ENCODE measurements at regions not wholly inside any gene's neighbourhood (a gene's known extent, or its start where the extent isn't known, plus 50 kb on each side); places are given as distances from the start of the nearest gene placed in this dataset.

GRCh38 chr3:84487296-84487695 is 471.5 kb upstream of the CADM2 start:
- TF ChIP-seq EZH2phosphoT487 (IDR thresholded peaks at IDR 0.05; ENCODE audit: low read depth): no peak
- TF ChIP-seq, protein P1, sequence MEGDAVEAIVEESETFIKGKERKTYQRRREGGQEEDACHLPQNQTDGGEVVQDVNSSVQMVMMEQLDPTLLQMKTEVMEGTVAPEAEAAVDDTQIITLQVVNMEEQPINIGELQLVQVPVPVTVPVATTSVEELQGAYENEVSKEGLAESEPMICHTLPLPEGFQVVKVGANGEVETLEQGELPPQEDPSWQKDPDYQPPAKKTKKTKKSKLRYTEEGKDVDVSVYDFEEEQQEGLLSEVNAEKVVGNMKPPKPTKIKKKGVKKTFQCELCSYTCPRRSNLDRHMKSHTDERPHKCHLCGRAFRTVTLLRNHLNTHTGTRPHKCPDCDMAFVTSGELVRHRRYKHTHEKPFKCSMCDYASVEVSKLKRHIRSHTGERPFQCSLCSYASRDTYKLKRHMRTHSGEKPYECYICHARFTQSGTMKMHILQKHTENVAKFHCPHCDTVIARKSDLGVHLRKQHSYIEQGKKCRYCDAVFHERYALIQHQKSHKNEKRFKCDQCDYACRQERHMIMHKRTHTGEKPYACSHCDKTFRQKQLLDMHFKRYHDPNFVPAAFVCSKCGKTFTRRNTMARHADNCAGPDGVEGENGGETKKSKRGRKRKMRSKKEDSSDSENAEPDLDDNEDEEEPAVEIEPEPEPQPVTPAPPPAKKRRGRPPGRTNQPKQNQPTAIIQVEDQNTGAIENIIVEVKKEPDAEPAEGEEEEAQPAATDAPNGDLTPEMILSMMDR (IDR thresholded peaks at IDR 0.05; ENCODE audit: low read depth, low read length): no peak
- no peaks in the 10 kb centered on the region for H3K36me3 ChIP-seq (replicated peaks; ENCODE audit: low read depth, low read length)
- no peaks in the 10 kb centered on the region for H3K9me3 ChIP-seq (ENCODE audit: insufficient read depth, low read length)
- H3K79me2 ChIP-seq (ENCODE audit: low read length): no peaks in the 10 kb centered on the region
- H3K4me1 ChIP-seq (ENCODE audit: low read length): no peaks in the 10 kb centered on the region
- H3K27me3 ChIP-seq (ENCODE audit: low read depth, low read length): no peaks in the 10 kb centered on the region
- H4K20me1 ChIP-seq (ENCODE audit: insufficient read depth, low read length): no peaks in the 10 kb centered on the region
- no peak overlapping the region for H3K4me3 ChIP-seq (ENCODE audit: low read length)
- H2AFZ ChIP-seq (ENCODE audit: low read depth, low read length): no peak overlapping the region
- H3K27ac ChIP-seq (ENCODE audit: low read length): no peak overlapping the region
- no peak overlapping the region for H3K4me2 ChIP-seq (ENCODE audit: low read length)
- no peak overlapping the region for H3K9ac ChIP-seq (ENCODE audit: low read length)

GRCh38 chr3:84504761-84505160 is 454.0 kb upstream of the CADM2 start:
- no peak overlapping the region for H3K27ac ChIP-seq (ENCODE audit: low read length)
- no peaks in the 10 kb centered on the region for H3K27me3 ChIP-seq (ENCODE audit: low read depth, low read length)
- H3K36me3 ChIP-seq (replicated peaks; ENCODE audit: low read depth, low read length): no peaks in the 10 kb centered on the region
- H3K4me2 ChIP-seq (ENCODE audit: low read length): no peak overlapping the region
- H2AFZ ChIP-seq (ENCODE audit: low read depth, low read length): no peak overlapping the region
- H3K9me3 ChIP-seq (ENCODE audit: insufficient read depth, low read length): no peaks in the 10 kb centered on the region
- no peaks in the 10 kb centered on the region for H3K79me2 ChIP-seq (ENCODE audit: low read length)
- TF ChIP-seq, protein P1 (IDR thresholded peaks at IDR 0.05; ENCODE audit: low read depth, low read length): no peak
- TF ChIP-seq EZH2phosphoT487 (IDR thresholded peaks at IDR 0.05; ENCODE audit: low read depth): no peak
- H3K9ac ChIP-seq (ENCODE audit: low read length): no peak overlapping the region
- no peak overlapping the region for H3K4me3 ChIP-seq (ENCODE audit: low read length)
- H4K20me1 ChIP-seq (ENCODE audit: insufficient read depth, low read length): no peaks in the 10 kb centered on the region
- H3K4me1 ChIP-seq (ENCODE audit: low read length): no peaks in the 10 kb centered on the region

- Histone ChIP-seq H3K79me2 (ENCODE audit: low read length) (no peaks in the 10 kb centered on the region), H3K9me3 (ENCODE audit: insufficient read depth, low read length) (no peaks in the 10 kb centered on the region), H3K4me2 (ENCODE audit: low read length) (no peak overlapping the region), H3K36me3 (replicated peaks; ENCODE audit: low read depth, low read length) (no peaks in the 10 kb centered on the region), H2AFZ (ENCODE audit: low read depth, low read length) (no peak overlapping the region), H3K27me3 (ENCODE audit: low read depth, low read length) (no peaks in the 10 kb centered on the region), H3K4me1 (ENCODE audit: low read length) (no peaks in the 10 kb centered on the region), H3K9ac (ENCODE audit: low read length) (no peak overlapping the region), H3K4me3 (ENCODE audit: low read length) (no peak overlapping the region), H4K20me1 (ENCODE audit: insufficient read depth, low read length) (no peaks in the 10 kb centered on the region), H3K27ac (ENCODE audit: low read length) (no peak overlapping the region)
- TF ChIP-seq EZH2phosphoT487 (IDR thresholded peaks at IDR 0.05; ENCODE audit: low read depth): no peak
- TF ChIP-seq, protein P1 (IDR thresholded peaks at IDR 0.05; ENCODE audit: low read depth, low read length): no peak
These were observed 448.8 kb upstream of the CADM2 start for GRCh38 chr3:84510007-84510406.

- Histone ChIP-seq H3K4me3 (ENCODE audit: low read length) (no peak overlapping the region), H3K4me2 (ENCODE audit: low read length) (no peak overlapping the region), H3K79me2 (ENCODE audit: low read length) (no peaks in the 10 kb centered on the region), H3K9ac (ENCODE audit: low read length) (no peak overlapping the region), H3K9me3 (ENCODE audit: insufficient read depth, low read length) (no peaks in the 10 kb centered on the region), H3K4me1 (ENCODE audit: low read length) (no peaks in the 10 kb centered on the region), H3K36me3 (replicated peaks; ENCODE audit: low read depth, low read length) (no peaks in the 10 kb centered on the region), H2AFZ (ENCODE audit: low read depth, low read length) (no peak overlapping the region), H4K20me1 (ENCODE audit: insufficient read depth, low read length) (no peaks in the 10 kb centered on the region), H3K27me3 (ENCODE audit: low read depth, low read length) (no peaks in the 10 kb centered on the region), H3K27ac (ENCODE audit: low read length) (no peak overlapping the region)
- TF ChIP-seq EZH2phosphoT487 (IDR thresholded peaks at IDR 0.05; ENCODE audit: low read depth): no peak
- TF ChIP-seq, protein P1 (IDR thresholded peaks at IDR 0.05; ENCODE audit: low read depth, low read length): no peak
These were observed 435.9 kb upstream of the CADM2 start for GRCh38 chr3:84522893-84523292.
